IMR-90 (cell line): ENCODE measurements at regions not wholly inside any gene's neighbourhood (a gene's known extent, or its start where the extent isn't known, plus 50 kb on each side); places are given as distances from the start of the nearest gene placed in this dataset.

Source experiments
- ATAC-seq: fragments of 200-7000 bp; cut with Tn5 transposase; 2 replicates; pipeline ENCODE4 v1.9.1; 2020; ENCODE audit warnings: low read depth, mild to moderate bottlenecking, moderate library complexity
- BruUV-seq: library from RNA; stranded (reverse); fragments of 400-500 nt; replicated peaks from 2 replicates; lab custom pipeline; 2021; lab: Mats Ljungman, UMichigan
- CTCF ChIA-PET: fragments of 300-600 bp; formaldehyde crosslinking; extraction: SDS; loops from one replicate; lab custom pipeline; 2021; ENCODE audit warnings: antibody characterized with exemption; lab: Yijun Ruan, JAX
- POLR2A ChIA-PET: fragments of 300-600 bp; sonication (Branson Sonifier 250); formaldehyde crosslinking; loops from one replicate; lab custom pipeline; 2022; ENCODE audit warnings: antibody characterized with exemption; ENCODE audit not compliant: unreplicated experiment; lab: Charles Lee
- DNase-seq: peaks from one replicate; pipeline ENCODE4 v3.0.0; 2013
- H2AFZ ChIP-seq: replicated peaks from 2 replicates; pipeline ENCODE3; 2013; ENCODE audit warnings: low read length, mild to moderate bottlenecking; ENCODE audit not compliant: poor library complexity
- H2AK5ac ChIP-seq: 2 replicates; pipeline ENCODE4 v1.6.1; 2013; ENCODE audit warnings: low read depth, low read length, inconsistent platforms
- H2AK9ac ChIP-seq: replicated peaks from 2 replicates; pipeline ENCODE3; 2013; ENCODE audit warnings: mild to moderate bottlenecking, low read depth, low read length, moderate library complexity; ENCODE audit not compliant: poor library complexity
- H2BK120ac ChIP-seq: 2 replicates; pipeline ENCODE4 v1.6.1; 2013; ENCODE audit warnings: low read depth, low read length, inconsistent platforms
- H2BK15ac ChIP-seq: 3 replicates; pipeline ENCODE4 v1.6.1; 2013; ENCODE audit warnings: low read depth, low read length, inconsistent platforms
- H2BK20ac ChIP-seq: 2 replicates; pipeline ENCODE4 v1.6.1; 2013; ENCODE audit warnings: low read depth, mild to moderate bottlenecking, inconsistent platforms, low read length, moderate library complexity
- H2BK5ac ChIP-seq: 2 replicates; pipeline ENCODE4 v1.6.1; 2013; ENCODE audit warnings: mild to moderate bottlenecking, low read depth, low read length, inconsistent platforms; ENCODE audit not compliant: poor library complexity, severe bottlenecking
- H3K14ac ChIP-seq: replicated peaks from 2 replicates; pipeline ENCODE4 v1.6.1; 2013; ENCODE audit warnings: low read depth, low read length, inconsistent platforms
- H3K18ac ChIP-seq: 2 replicates; pipeline ENCODE4 v1.6.1; 2013; ENCODE audit warnings: low read depth, low read length, control low read depth
- H3K23ac ChIP-seq: 2 replicates; pipeline ENCODE4 v1.6.1; 2013; ENCODE audit warnings: low read depth, low read length, inconsistent platforms
- H3K27ac ChIP-seq: 2 replicates; pipeline ENCODE4 v1.5.1; 2013; ENCODE audit warnings: mild to moderate bottlenecking, control low read depth, low read length; ENCODE audit not compliant: insufficient read depth
- H3K27me3 ChIP-seq: 2 replicates; pipeline ENCODE4 v1.6.1; 2013; ENCODE audit warnings: low read length; ENCODE audit not compliant: control insufficient read depth, insufficient read depth
- H3K36me3 ChIP-seq: 2 replicates; pipeline ENCODE4 v1.6.1; 2013; ENCODE audit warnings: low read length, mixed read lengths; ENCODE audit not compliant: control insufficient read depth, insufficient read depth
- H3K4ac ChIP-seq: 2 replicates; pipeline ENCODE4 v1.6.1; 2013; ENCODE audit warnings: low read depth, low read length, inconsistent platforms
- H3K4me1 ChIP-seq: 2 replicates; pipeline ENCODE4 v1.6.1; 2013; ENCODE audit warnings: low read length, mixed read lengths; ENCODE audit not compliant: control insufficient read depth, insufficient read depth
- H3K4me2 ChIP-seq: 2 replicates; pipeline ENCODE4 v1.6.1; 2013; ENCODE audit warnings: low read depth, mild to moderate bottlenecking, control low read depth, low read length, moderate library complexity
- H3K4me3 ChIP-seq: 2 replicates; pipeline ENCODE4 v1.5.1; 2013; ENCODE audit warnings: low read depth, mild to moderate bottlenecking, control low read depth, low read length, moderate library complexity; ENCODE audit not compliant: insufficient read depth
- H3K56ac ChIP-seq: 2 replicates; pipeline ENCODE4 v1.6.1; 2013; ENCODE audit warnings: low read length, inconsistent platforms; ENCODE audit not compliant: insufficient read depth; ENCODE audit errors: extremely low read depth
- H3K79me1 ChIP-seq, 2 experiments: 2 replicates each; pipeline ENCODE4 v1.6.1; 2013; ENCODE audit warnings: low read length in 2 of 2, inconsistent platforms in 1 of 2, low read depth in 1 of 2
- H3K9ac ChIP-seq: 2 replicates; pipeline ENCODE4 v1.6.1; 2013; ENCODE audit warnings: low read depth, low read length, control low read depth
- H3K9me1 ChIP-seq: 2 replicates; pipeline ENCODE4 v1.6.1; 2013; ENCODE audit warnings: low read length, inconsistent platforms; ENCODE audit not compliant: insufficient read depth
- H3K9me3 ChIP-seq: 2 replicates; pipeline ENCODE4 v1.6.1; 2013; ENCODE audit warnings: low read length; ENCODE audit not compliant: control insufficient read depth, insufficient read depth
- H4K20me1 ChIP-seq: 2 replicates; pipeline ENCODE4 v1.6.1; 2013; ENCODE audit warnings: low read length, inconsistent platforms; ENCODE audit not compliant: insufficient read depth
- H4K5ac ChIP-seq: 2 replicates; pipeline ENCODE4 v1.6.1; 2013; ENCODE audit warnings: mild to moderate bottlenecking, low read depth, low read length, control low read depth
- H4K8ac ChIP-seq, 2 experiments: 2 replicates each; pipeline ENCODE4 v1.6.1; 2013; ENCODE audit warnings: low read depth in 2 of 2, low read length in 2 of 2, control low read depth in 1 of 2, inconsistent platforms in 1 of 2
- H4K91ac ChIP-seq: 2 replicates; pipeline ENCODE4 v1.6.1; 2013; ENCODE audit warnings: low read depth, low read length, inconsistent platforms; ENCODE audit not compliant: insufficient read depth
- CHD1 ChIP-seq: IDR thresholded peaks from 2 replicates; pipeline ENCODE4 v1.6.1; 2012; ENCODE audit warnings: low read depth, low read length, improper control_type of control experiment
- CTCF ChIP-seq: conservative IDR thresholded peaks from 2 replicates; pipeline ENCODE4 v1.5.1; 2012; ENCODE audit warnings: mild to moderate bottlenecking, low read depth, low read length, improper control_type of control experiment
- ELK1 ChIP-seq: fragments of 150-350 bp; IDR thresholded peaks from 2 replicates; pipeline ENCODE4 v1.6.1; 2016; ENCODE audit warnings: low read depth, mild to moderate bottlenecking, low read length, moderate library complexity, borderline replicate concordance
- FOS ChIP-seq: fragments of 150-350 bp; IDR thresholded peaks from 2 replicates; pipeline ENCODE4 v1.6.1; 2016; ENCODE audit warnings: low read depth, low read length
- MAFK ChIP-seq: IDR thresholded peaks from 2 replicates; pipeline ENCODE4 v1.6.1; 2012; ENCODE audit warnings: low read depth, low read length, improper control_type of control experiment
- MAZ ChIP-seq: IDR thresholded peaks from 2 replicates; pipeline ENCODE4 v1.6.1; 2012; ENCODE audit warnings: low read depth, mild to moderate bottlenecking, low read length, improper control_type of control experiment, moderate library complexity, borderline replicate concordance
- POLR2A ChIP-seq: IDR thresholded peaks from 2 replicates; pipeline ENCODE4 v1.6.1; 2012; ENCODE audit warnings: mild to moderate bottlenecking, low read depth, low read length
- RAD21 ChIP-seq: IDR thresholded peaks from 2 replicates; pipeline ENCODE4 v1.6.1; 2012; ENCODE audit warnings: low read length, improper control_type of control experiment
- RCOR1 ChIP-seq: IDR thresholded peaks from 2 replicates; pipeline ENCODE4 v1.6.1; 2012; ENCODE audit warnings: mild to moderate bottlenecking, low read length, improper control_type of control experiment; ENCODE audit not compliant: insufficient replicate concordance
- RFX5 ChIP-seq: IDR thresholded peaks from 2 replicates; pipeline ENCODE4 v1.8.0; 2012; ENCODE audit warnings: low read depth, mild to moderate bottlenecking, low read length, moderate library complexity
- SMC3 ChIP-seq: fragments of 150-350 bp; IDR thresholded peaks from 2 replicates; pipeline ENCODE4 v1.6.1; 2016; ENCODE audit warnings: low read depth, mild to moderate bottlenecking, antibody characterized with exemption, low read length, moderate library complexity
- USF2 ChIP-seq: fragments of 150-350 bp; IDR thresholded peaks from 2 replicates; pipeline ENCODE4 v1.6.1; 2017; ENCODE audit warnings: mild to moderate bottlenecking, antibody characterized with exemption, low read length, low read depth
- WGBS, 2 experiments: methylation state at CpG; one replicate each; pipeline versions ENCODE4 v1.1.5 to v1.1.7; 2013; ENCODE audit warnings: missing lambda C conversion rate in 2 of 2; ENCODE audit not compliant: insufficient read length in 1 of 2; ENCODE audit errors: extremely low coverage in 2 of 2; 5-methylcytosine and 5-hydroxymethylcytosine counted together
- dilution Hi-C: fragments of 300-500 bp; cut with HindIII; formaldehyde crosslinking; loops from one replicate; pipeline ENCODE4 v1.14.3; 2018; ENCODE audit warnings: low sequenced_read_pairs; ENCODE audit not compliant: unreplicated experiment
- in situ Hi-C: fragments of 300-500 bp; cut with MboI; formaldehyde crosslinking; loops from 3 replicates; pipeline ENCODE4 v1.14.3; 2019; ENCODE audit warnings: low sequenced_read_pairs, inconsistent platforms, mixed read lengths
- intact Hi-C: fragments of 100-400 bp; cut with micrococcal nuclease; formaldehyde crosslinking; loops from 2 replicates; pipeline ENCODE4 v1.10.0; 2022

GRCh38 chr10:21413680-21414079 lies 111.8 kb downstream of the SKIDA1 start:
- H3K18ac ChIP-seq, result no peak overlapping the region
- no peak overlapping the region for H3K4me2 ChIP-seq
- no peak overlapping the region for H4K5ac ChIP-seq
- H3K9me3 ChIP-seq, result no peaks in the 10 kb centered on the region
- H3K27ac ChIP-seq, result no peak overlapping the region
- no TSS peak for BruUV-seq
- ChIA-PET POLR2A (no interaction called here), CTCF (no interaction called here)
- WGBS, 2 experiments, result no CpG with 5 or more reads among the region's 2 CpGs
- in situ Hi-C loops (no loop called here), intact Hi-C loops (no loop called here), dilution Hi-C loops (no loop called here)
- H2AK5ac ChIP-seq, result no peak overlapping the region
- H2BK20ac ChIP-seq, result no peak overlapping the region
- no peak overlapping the region for H3K56ac ChIP-seq
- no peak for DNase-seq
- H2BK5ac ChIP-seq, result no peak overlapping the region
- no peak overlapping the region for H2AFZ ChIP-seq
- no peak overlapping the region for H3K14ac ChIP-seq
- no peak overlapping the region for H4K91ac ChIP-seq
- H3K79me1 ChIP-seq, result no peaks in the 10 kb centered on the region
- no peaks in the 10 kb centered on the region for H4K20me1 ChIP-seq
- no peak overlapping the region for H2AK9ac ChIP-seq
- H3K9me1 ChIP-seq, result no peaks in the 10 kb centered on the region
- no peak overlapping the region for H2BK15ac ChIP-seq
- H3K23ac ChIP-seq, result no peak overlapping the region
- H3K27me3 ChIP-seq, result 0 out of 2 replicates have a peak, but pooled peaks cover 2% of the 10 kb centered on the region
- peaks cover 2% of the 10 kb centered on the region; the same call in 1 of the 2 replicates for H3K4me1 ChIP-seq
- H3K4ac ChIP-seq, result no peak overlapping the region
- no peak overlapping the region for H2BK120ac ChIP-seq
- H4K8ac ChIP-seq, result no peak overlapping the region
- H3K9ac ChIP-seq, result no peak overlapping the region
- TF ChIP-seq MAZ (no peak), CHD1 (no peak), RFX5 (no peak), USF2 (no peak), MAFK (no peak), POLR2A (no peak), ELK1 (no peak), RAD21 (no peak), FOS (no peak), SMC3 (no peak), RCOR1 (no peak), CTCF (no peak)
- no peak for ATAC-seq
- no peak overlapping the region for H3K4me3 ChIP-seq
- no peaks in the 10 kb centered on the region for H3K36me3 ChIP-seq
